GM19397 (cell line): ENCODE measurements at regions not wholly inside any gene's neighbourhood (a gene's known extent, or its start where the extent isn't known, plus 50 kb on each side); places are given as distances from the start of the nearest gene placed in this dataset.

Source experiments
- ATAC-seq: cut with Tn5 transposase; IDR thresholded peaks from one replicate; pipeline ENCODE4 v1.9.1; 2021; ENCODE audit warnings: mild to moderate bottlenecking, moderate library complexity; ENCODE audit not compliant: unreplicated experiment

DNA sequence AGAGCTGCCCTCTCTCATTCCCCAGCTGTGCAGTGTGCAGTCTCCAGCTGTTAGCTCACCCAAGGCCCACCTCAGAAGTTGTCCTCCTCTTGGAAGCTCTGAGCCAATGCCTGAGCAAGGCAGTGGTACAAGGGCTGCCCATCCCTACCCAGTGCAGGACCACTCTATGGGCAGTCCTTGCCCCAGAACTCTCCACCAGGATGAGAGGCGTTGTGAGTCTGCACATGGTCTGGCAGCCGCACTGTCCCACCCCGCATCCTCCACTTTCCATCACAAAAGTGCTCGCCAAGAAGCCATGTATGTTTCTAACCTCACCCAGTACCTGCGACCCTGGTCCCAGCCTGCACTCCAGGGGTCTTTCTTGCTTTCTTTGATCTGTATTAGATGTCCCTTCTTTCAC lies 175.1 kb upstream of the PMEPA1 start:
- ATAC-seq, result no peak

- ATAC-seq, result no peak
Measured at GRCh38 chr20:57883761-57884160, 173.9 kb upstream of the PMEPA1 start.

- no peak for ATAC-seq
Measured at GRCh38 chr20:57883224-57883623, 173.4 kb upstream of the PMEPA1 start.

GRCh38 chr20:57882451-57883161 lies 172.8 kb upstream of the PMEPA1 start:
- no peak for ATAC-seq

DNA sequence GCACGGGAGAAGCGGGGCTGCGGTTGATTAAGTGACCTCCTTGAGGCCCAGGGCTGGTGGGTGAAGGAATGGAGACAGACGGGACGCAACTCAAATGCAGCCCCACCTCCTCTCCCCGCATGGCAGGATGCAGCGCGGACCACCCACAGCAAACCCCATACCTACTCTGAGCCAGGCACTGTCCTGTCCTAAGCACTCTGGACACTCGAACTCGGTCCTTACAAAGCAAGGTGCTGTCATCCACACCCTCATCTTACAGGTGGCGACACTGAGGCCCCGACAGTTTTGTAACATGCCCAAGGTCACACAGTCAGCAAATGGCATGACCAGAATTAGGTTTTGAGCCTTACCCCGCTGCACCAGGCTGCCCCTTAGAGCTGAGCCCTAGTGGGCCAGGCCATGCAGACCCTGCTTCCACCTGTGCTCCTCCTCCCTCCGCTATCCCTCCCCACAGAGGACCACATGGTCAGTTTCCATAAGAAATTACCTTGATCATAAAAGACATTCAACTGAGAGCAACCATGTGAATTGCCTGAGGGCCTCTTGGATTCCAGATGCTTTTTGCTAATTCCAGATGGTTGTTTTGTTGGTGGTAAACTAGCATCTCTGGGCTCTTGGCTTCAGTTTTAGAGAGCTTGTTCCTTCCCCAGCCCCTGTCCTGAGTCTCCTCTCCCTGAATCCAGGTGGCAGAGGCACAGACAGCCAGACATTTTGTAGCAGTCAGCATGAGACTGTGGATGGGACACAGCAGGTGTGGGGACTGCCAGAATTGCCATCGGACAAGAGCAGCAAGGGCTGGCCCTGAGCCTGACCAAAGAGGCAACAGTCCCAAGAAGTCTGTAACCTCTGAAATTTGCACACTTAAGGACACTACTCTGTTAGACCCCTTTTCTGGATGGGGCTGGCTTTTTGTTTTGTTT lies 171.9 kb upstream of the PMEPA1 start:
- no peak for ATAC-seq

- ATAC-seq, result no peak
Measured at GRCh38 chr20:57880571-57880892, 170.7 kb upstream of the PMEPA1 start.

GRCh38 chr20:57879779-57880570 lies 170.2 kb upstream of the PMEPA1 start:
- no peak for ATAC-seq

- ATAC-seq, result no peak
Measured at GRCh38 chr20:57879437-57879778, 169.6 kb upstream of the PMEPA1 start.

DNA sequence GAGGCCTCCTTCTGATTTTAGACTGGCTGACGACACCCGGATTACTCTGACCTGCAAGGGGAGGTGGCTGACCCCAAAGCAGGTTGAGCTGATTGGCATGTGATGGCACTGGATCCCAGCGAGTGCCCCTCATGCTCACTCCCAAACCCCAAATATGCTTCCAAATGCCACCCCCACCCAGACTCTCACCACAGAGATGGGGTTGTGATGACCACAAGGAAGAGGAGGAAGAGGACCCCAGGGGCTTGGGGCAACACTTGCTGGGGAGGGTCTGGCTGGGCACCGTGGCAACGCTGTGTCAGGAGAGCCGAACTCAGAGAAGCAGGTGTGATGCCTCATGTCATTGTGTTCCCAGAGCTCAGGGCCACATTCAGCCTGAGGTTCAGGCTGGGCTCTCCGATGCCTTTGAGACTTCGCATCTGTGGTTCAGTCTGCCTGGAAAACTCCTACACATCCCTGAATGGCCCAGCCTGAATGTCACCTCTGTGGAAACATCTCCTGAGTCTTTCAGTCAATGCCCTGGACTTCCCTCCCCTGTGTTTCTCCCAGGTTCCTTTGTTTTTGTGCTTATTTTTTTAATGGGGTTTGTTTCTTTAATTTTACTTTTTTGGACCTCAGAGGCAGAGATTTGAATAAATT lies 169.1 kb upstream of the PMEPA1 start:
- no peak for ATAC-seq

- ATAC-seq, result no peak
Measured at GRCh38 chr20:57877995-57878394, 168.2 kb upstream of the PMEPA1 start.

DNA sequence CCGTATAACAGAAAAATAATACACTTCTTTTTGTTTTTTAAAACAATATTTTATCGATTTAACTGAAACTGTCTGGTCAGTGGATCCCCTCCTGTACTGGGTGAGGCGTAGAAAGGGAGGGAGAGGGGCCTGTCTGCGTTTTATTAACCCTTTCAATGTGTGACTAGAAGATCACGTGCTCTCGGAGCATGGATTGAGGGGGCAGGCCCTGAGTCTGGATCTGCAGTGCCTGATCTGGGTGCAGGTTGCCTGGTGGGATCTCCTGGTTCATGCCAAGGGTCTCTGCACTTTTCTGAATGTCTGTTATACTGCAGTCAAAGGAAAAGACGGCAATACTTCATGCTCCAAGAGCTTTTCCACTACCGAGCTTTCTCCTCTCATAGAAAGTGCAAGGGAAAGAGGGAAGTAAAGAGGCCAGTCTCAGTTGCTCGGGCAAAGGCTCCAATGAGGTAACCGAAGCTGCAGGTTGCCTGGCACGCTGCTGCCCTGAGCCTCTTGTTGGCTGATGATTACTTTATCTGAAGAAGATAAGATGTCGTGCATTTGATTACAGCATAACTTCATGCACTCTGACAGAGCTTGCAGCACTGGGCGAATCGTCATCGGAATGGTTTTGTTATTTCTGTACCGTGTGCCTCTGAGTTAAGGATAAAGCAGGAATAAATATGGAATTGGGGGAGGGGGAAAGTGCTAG lies 167.5 kb upstream of the PMEPA1 start:
- no peak for ATAC-seq

DNA sequence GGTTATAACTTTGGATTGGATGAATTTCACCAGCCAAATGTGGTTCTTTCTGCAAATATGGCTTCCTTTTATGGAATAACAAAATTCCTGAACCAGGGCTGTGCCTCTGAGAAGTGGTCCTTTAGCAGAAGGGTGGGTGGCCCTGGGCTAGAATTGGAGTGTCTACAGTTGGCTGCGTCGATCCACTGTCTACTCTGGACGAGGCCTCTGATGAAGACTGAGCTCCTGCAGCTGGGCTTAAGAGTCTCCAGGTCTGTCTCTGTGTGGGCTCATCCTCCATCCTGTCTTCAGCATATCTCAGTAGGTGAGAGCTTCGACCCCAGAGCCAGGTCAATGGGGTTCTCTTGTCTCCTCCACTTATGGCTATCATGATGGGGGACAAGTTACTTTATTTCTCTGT lies 166.3 kb upstream of the PMEPA1 start:
- ATAC-seq, result no peak

DNA sequence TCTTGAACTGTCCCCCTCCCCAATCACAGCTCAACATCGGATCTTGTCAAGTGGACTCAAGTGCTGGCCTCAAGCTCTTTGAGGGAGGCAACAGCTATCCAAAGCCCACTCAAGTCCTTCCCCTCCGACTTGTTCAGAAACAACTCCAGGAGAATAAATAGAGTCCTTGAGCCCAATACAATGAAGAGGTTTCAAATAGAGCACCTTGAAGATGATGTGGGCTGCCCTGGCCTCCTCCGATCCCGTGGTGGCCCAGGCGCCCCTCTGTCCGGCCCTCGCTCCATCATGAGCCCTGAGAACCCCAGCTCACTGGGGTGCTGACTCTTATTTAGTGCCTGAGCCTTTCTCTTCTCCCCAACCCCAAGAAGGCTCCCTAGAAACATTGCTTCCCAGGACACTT lies 164.3 kb upstream of the PMEPA1 start:
- ATAC-seq, result no peak

DNA sequence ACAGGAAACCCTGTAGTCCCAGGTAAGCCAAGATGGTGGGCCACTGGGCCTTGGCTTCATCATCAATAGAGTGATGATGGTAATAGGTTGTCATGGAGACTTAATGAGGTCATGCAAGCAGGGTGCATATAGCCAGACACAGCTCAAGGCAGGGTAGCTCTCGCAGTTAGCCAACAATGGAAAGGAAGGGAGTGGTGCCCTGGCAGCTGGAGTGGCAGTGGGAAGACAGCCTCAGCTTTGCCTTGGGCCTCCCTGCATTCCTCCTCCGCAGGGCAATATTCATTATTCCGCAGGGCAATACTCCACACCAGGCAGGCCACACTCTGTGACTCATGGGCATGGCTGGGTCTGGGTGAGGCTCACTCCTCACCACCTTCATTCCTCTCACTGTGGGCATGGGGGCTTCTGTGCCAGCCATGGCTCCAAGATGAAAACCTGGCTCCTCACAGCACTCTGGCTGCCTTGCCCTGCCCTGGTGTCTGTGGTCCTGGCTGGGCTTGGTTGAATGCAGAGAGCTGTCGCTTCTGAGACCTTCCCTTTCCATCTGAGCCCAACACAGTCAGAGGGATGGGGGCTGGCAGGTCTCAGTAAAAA lies 163.1 kb upstream of the PMEPA1 start:
- ATAC-seq, result no peak

- no peak for ATAC-seq
Measured at GRCh38 chr20:57871237-57871632, 161.4 kb upstream of the PMEPA1 start.

- ATAC-seq, result no peak
Measured at GRCh38 chr20:57870597-57871236, 160.9 kb upstream of the PMEPA1 start.

DNA sequence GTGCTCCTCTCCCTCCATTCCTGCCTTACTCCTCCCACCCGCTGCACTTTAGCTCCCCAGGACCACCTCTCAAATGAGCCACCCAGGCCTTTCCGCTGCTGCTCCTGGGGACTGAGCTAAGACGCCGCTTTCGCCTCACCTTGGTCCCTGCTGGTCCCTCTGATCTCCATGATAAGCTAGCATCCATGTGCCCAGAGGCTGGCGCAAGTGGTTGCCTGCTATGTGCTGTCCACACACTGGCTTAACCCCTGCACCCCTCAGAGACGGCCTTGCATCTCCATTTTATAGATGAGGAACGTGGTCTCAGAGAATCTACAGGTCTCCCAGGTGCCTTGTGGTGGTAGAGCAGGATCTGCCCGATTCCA lies 160.1 kb upstream of the PMEPA1 start:
- no peak for ATAC-seq

GRCh38 chr20:57869291-57869950 lies 159.6 kb upstream of the PMEPA1 start:
- no peak for ATAC-seq

DNA sequence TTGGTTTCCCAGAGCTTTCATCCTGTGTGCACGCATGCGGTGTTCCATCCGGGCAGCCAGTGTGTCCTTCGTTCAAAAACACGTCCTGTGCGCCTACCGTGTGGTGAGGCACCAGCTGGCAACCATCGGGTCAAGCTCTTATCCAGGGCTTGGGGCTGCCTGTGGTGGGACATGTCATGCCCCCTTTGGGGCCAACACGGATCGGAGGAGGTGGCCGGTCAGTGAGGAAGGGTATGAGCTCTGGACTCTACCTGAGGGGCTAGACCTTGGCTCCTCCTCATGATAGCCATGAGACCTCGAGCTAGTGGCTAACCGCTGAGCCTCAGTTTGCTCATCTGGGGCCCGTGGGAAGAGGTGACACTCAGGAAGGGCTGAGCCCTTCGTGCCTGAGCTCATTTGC lies 158.5 kb upstream of the PMEPA1 start:
- no peak for ATAC-seq
